EH (cell line): ENCODE measurements at regions not wholly inside any gene's neighbourhood (a gene's known extent, or its start where the extent isn't known, plus 50 kb on each side); places are given as distances from the start of the nearest gene placed in this dataset.
A peak's percentile ranks its signal among the peaks of the same experiment; 100 is the strongest.

Experiments
- DNase-seq: peaks from one replicate; pipeline ENCODE4 v3.0.0-alpha.2; 2015; ENCODE audit warnings: low read depth

DNA sequence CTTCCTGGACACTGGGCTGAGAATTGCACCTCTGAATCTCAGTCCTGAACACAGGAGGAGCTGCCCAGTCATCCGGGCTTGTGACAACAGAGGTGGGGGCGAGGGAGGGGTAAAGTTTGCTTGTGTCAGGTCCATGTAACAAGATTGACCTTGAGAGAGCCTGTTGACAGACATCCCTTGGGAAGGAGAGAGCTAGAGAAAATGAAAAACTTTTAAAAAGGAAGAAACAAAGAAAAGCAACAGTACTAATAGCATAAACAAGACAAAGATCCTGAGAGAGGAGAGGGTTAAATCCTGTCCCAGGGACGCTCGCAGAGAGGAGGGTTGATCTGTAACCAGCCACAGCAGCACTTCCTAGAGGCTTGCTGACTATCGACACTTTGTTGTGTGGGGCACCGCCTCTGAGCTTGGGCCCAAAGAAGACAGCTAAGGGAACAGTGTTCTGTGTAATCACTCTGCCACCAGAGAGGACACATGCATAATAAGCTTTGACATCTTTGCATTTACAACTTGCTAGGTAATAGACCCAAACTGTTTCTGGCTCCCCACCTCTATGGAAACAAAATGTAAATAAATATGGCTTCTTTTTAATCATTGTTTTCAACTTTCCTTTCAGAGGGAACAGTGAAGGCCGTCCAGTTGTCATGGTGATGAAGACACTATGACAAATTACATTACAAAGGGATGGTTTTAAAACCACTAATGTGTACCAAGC is 363.7 kb downstream of the CSNK1G3 start:
- no peak for DNase-seq

DNA sequence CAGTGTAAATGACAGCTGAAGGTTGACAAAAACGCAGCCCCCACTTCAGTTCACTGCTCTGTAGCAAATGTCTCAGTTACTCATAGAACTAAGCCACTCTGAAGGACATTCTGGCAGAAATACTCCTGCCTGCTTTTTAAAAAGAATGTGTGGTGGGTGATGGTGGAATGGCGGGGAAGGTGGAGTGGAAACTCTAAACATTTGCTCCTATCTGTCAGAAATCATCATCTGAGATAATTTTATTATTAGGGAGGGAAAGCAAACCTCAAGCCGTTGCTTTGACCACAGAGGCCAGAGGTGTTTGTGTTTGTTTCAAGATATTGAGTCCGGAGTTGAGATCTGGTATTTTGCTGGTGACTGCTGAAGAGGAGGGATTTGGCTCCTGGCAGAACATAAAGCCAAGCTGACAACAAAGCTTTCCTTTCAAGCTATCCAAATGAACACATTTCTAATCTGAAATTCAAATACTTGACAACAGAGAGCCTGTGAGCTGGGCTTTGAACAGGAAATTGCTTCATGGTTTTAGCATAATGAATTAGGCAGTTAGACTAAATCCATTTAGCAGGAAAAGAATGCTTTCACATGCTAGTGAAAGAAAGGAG is 362.7 kb downstream of the CSNK1G3 start:
- DNase-seq, result peak; percentile 6

DNA sequence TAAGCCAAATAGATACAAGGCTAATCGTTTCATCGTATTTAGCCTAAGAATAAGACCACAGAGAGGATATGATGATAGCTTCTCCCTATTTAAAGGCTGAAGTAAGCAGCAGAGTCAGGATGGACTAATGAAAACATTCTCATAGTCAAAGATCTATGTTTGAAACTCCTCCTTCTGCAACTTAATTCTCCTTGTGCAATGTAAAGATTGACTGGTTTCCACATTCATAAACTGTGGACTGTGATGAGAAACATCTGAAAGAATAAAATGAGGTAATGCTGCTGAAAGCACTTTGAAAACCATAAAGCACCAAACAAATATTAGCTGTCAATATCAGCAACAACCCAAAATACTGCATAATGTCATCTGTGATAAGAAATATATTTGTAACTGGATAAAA is 361.9 kb downstream of the CSNK1G3 start:
- no peak for DNase-seq

DNA sequence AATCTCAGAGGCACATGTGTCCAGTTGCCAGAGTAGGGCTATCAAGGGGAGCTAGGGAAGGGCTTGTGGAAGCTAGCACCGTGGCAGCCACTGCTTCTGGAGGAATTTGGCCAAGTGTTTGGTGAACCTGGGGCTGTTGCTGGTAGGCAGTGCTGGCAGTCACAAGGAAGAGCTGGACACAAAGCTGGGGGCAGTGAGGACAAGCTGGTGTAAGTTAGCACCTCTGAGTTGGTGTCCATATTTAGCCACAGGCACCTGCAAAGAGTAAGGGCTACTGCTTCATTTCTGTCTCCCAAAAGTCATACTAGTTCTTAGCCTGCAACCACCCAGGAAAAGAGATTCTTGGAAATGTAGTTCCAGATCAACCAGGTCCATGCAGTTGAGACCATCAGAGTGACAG is 359.4 kb downstream of the CSNK1G3 start:
- DNase-seq, result no peak

DNA sequence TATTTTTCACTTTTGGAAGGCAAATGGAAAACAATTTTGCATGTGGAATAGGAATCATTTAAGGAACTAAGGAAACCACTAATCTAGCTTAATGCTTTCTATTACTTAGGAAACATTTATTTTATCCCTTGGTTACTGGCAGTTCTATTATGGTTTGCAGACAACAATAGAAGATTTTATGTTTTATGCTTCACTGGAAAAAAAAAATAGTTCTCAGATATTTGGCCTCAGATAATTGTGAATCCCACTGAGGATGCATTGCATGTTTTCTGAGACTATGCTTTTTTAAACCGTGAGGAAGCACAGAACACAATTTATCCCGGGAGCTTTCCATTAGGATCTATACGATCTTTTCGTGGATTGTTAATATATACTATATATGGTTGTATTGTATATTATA is 356.9 kb downstream of the CSNK1G3 start:
- no peak for DNase-seq

DNA sequence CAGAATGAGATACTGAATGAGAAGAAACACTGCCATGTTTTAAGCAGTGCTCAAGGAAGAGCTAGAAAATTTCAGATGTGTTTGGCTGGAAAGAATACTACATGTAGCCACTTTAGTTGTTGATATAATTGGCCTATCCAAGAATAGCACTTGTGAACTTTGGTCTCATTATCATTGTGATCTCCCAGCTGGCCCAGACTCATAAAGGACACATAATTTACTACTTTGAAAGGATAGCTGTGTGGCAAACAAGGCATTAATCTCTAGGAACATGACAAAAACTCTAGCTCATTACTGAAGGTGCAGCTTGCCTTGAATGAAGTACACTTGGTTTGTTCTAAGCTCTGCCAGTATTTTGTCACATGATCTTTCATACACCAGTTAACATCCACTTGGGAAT is 356.3 kb downstream of the CSNK1G3 start:
- DNase-seq, result no peak

DNA sequence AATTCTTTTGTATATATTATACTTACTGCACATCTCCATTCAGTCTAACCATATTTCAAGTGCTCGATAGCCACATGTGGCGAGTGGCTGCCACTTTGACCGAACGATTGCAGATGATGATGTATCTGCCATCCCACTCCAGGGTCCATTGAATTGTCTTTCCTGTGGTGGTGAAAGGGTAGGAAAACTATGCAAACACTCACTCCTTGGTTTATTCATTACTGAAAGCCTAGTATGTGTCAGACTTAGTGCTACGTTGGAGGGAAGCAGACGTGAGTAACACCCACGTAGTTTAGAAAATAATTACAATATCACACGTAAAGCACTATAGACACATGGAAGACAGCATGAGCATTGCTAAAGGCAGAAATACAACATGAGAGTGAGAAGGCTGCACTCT is 353.7 kb downstream of the CSNK1G3 start:
- DNase-seq, result no peak

DNA sequence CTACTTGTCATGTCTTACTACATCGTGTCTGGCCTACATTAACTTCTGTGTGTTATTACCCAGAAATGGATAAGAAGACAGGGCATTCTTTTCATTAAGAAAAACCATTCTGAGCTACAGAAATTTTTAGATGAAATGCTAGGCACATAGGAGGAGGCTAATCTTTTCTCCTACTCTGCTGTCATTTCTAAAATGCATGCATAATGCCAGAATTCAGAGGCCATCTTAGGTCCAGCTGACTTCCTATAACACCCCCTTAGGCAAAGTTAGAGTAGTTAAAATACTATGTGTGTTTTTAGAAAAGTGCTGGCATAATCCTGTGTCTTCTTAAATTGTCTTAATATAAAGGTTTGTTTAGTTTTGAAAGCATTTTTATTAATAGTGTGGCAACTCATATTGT is 352.6 kb downstream of the CSNK1G3 start:
- no peak for DNase-seq

DNA sequence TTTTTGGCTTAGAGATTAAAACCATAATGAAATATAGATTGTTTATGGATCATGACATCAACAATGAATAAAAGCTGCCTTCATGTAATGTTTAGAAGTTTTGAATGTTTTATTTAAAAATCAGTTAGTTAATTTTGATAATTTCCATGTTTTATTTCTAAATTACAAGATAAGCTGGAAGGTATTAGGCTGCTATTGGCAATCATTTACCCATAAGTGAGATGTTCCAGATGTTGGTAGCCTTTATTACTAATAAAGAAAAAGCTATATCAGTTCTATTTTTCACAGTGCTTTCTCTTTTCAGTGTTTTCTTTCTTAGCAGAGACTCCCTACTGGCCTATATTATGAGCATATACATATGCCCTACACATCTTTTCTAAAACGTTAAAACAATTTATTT is 347.0 kb downstream of the CSNK1G3 start:
- DNase-seq, result no peak

DNA sequence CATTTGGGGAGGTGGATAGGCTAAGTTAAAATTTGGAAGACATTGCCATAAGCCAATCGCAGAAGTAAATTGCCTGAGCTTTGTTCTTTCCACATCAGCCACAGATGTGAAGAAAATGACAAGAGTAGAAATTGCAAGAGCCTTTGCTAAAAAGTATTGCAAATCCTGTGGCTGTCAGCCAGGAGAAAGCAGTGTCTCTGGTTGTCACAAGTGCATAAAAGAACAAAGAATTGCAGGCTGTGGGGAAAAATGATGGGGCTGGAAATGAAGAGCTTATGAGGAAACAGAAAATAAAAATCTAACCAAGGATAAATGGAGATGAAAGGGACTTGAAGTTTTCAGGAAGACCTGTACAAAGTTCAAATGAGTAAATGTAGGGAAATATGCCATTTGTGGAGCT is 344.8 kb downstream of the CSNK1G3 start:
- no peak for DNase-seq

DNA sequence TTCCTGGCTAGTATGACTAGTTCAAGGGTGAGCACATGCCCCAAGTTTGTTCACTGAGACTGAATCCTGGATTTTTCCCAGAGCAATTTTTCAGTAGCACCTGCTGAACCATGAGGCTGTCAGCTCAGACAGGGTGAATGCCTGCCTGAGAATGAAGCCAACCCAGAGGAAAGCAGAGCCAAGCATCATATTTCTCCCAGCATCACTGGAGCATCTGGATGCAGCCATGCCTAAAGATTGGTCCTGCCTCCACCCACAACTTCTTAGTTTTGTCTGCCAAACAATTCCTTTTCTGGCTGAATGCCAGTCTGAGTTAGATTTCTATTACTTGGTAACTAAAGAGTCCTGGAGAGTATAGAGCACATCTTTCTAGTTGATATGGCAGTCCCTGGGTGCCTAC is 343.6 kb downstream of the CSNK1G3 start:
- no peak for DNase-seq

DNA sequence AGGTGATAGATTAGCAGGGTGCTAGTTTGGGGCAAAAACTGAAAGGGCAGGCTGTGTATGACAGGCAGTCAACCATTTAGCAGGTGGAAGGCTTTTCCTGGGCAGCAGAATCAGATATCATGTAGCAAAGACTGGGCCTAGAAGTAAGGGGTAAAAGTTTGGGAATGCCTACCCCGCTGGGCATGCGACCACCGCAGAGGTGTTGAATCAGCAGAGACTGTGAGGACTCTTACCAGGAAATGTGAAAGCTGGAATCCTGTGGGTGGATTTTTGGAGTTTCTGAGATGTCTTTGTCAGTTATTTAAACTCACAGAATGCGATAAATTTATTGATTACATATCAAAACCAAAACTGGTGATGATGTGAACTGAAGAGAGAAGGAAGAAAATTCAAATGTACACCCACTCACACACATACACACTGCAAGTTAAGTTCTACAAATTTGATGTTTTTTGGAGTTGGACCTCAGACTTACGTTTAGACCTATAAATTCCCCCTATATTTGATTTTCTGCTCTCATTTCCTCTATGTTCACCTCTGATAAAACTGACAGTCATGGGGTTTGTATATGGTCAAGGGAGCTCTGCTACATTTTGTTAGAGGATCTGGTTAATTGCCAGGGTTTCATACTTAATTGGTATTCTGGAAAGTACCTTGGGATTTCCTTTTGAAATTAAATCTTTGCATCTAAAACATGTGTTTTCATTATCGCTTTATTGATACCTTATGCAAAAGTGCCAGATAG is 333.6 kb downstream of the CSNK1G3 start:
- DNase-seq, result no peak

DNA sequence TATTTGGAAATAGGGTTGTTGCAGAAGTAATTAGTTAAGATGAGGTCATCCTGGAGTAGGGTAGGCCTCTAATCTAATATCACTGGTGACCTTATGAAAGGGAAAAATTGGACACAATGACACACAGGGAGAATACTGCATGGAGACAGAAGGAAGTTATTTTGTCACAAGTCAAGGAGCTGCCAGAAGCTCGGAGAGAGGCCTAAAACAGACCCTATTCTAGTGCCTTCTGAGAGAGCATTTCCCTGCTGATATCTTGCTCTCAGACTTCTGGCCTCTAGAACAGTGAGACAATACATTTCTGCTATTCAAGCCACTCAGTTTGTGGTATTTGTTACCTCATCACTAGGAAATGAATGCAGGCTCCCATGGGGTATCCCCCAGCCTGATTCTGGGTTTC is 332.9 kb downstream of the CSNK1G3 start:
- DNase-seq, result peak; percentile 15

DNA sequence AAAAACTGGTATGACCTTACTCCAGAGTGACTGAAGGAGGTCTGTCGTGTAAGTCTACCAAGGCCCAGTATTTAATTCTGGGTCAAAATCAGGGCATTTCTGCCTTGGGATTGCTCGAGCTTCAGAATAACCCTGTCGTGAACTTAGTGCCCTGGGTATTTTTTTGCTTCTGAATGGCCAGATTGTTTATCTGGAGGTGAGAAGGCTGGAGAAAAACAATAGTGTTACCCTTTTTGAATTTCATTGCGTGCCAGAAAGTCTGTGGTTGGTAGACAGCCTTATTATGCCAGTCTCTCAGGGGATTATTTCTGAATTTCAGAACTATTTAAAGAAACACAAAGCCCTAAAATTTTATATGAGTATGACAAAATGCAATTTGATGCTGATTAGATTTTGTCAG is 323.4 kb downstream of the CSNK1G3 start:
- no peak for DNase-seq

DNA sequence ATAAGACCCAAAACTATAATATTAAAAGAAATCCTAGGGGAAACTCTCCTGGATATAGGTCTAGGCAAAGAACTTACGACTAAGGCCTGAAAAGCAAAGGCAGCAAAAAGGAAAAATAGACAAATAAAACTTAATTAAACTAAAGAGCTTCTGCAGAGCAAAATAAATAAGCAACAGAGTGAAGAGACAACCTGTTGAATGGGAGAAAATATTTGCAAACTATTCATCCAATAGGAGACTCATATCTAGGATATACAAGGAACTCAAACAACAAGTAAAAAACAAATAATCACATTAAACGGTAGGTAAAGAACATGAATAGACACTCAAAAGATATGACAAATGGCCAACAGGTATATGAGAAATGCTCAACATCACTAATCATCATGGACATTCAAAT is 318.6 kb downstream of the CSNK1G3 start:
- DNase-seq, result no peak

DNA sequence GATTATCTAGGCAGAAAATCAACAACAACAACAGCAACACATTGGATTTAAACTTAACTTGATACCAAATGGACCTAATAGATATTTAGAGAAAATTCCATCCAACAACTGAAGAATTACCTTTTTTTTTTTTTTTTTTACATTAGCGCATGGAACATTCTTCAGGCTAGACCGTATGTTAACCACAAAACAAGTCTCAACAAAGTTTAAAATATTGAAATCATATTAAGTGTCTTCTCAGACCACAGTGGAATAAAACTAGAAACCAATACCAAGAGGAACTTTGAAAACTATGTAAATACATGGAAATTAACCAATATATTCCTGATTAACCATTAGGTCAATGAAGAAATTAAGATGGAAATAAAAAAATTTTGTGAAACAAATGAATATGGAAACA is 315.8 kb downstream of the CSNK1G3 start:
- no peak for DNase-seq

DNA sequence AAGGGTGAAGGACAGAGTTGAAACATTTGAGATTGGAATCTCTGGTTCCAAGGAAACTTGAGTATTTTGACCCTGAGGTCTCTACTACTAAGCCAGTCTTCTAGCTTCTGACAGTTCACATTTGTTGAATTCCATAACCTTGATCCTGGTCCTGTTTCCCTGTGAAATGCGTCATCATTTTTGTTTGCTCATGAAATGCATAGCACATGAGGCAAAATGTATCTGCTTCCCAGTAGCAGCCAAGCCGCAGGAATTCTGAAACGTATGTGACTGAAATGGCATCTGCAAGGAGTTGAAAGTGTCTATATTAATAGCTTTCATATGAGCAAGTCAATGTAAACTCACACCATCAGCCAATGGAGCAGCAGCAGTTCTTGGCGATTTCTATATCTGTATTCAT is 307.9 kb downstream of the CSNK1G3 start:
- peak; percentile 94 for DNase-seq

DNA sequence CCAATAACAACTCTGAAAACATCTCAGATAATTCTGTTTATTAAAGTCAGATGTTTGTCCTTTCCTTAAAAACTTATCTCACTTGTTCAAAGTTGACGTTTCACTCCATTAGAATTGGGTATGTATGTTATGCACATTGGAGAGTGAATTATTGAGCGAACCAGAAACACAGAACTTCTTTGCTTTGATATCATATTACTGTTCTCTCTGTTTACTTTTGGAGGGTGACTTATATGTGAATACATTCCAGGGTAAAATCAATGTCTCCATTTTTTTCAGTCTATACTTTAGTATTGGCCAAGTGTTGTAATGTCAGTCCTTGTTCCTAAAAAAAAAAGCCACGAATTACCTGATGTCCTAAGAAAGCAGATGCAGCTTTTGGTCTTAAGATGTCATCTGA is 307.4 kb downstream of the CSNK1G3 start:
- no peak for DNase-seq

DNA sequence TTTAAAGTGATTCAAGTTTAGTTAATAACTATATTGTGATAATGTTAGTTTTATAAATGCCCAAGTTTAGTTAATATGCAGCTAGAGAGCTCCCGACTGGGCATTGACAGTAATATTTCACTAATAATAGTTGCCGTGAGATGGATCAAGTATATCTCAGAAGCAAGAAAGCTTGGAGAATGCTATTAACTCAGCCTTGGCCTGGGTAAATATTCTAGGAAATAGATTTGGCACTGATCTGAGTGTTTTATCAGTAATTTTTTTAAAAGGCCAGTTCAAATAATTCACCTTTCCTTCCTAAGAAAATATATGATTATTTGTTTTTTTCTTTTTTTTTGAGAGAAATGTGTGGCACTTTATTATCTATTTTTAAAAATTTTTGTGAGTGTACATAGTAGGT is 305.3 kb downstream of the CSNK1G3 start:
- no peak for DNase-seq

DNA sequence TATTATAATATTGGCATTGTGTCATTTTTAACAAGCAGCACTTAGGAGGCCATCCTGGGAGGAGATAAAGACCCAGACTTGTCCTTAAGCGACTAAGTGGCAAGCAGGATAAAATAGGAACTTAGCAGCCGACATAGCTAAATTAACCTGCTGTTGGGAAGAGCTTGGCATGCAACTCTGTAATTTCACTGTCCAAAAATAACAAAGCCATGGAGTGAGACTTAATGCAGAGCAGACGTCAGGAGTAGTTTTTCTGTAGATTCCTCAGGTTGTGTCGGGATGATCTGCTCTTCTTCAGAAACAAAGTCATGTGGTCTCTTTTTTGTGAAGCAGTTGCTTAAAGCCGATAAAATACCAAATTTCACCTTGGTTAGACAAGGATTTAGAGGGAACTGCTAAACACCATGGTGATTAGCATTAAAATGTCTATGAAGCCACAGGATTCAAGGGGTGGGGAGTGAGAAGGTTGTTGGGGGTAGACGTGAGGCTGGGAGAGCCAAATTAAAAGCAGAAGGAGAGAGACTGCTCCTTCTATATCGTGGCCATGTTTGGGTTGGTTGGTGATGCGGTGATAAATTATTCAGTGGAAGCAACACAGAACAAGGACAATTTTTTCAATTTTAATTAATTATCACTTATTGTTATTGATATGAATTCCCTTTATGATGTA is 303.0 kb downstream of the CSNK1G3 start:
- DNase-seq, result peak; percentile 68

DNA sequence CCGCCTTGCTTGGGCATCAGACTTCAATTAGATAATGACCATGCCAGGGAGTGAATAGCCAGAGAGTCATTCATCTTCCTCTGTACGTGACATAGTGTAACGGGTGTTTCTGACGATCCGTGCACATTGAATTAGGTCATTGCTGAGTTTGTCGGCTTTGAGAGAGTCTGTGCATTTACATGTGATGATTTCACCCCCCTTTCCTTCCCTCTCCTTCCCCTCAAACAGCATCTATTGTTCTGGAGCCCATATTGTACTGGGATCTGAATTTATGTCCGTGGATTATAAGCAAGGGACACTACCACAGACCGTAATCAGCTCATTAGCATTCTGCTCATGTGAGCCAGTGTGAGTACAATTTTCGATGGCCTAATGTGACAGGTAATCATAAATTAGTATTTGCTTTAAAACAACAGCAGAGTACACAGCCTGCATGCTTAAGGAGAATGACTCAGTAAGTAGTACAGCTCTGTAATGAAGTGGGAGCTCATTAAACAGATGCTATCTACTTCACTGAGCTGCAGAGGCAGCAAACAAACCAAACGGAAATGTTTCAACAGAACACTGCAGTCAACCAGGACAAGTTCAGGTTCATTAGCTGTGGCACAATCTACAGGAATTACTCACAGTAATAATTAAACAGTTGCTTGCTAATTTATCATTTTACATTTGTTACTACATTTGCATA is 302.1 kb downstream of the CSNK1G3 start:
- peak; percentile 83 for DNase-seq

DNA sequence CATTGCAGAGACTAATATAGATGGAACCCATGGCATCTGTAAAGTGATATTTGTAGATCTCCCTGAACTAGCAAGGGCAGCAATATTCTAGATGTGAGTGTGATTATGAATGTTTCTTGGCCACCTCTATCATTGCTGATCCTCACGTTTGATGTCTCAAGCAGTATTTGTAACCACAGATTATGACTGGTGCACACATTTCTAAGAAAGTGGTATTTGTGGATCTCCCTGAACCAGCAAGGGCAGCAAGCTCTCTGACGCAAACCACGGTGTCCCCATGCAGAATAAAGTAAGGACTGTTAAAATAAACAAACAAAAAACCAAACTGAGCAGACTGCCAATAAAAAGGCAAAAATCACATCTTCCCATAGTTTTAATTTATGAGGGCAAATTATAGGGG is 301.3 kb downstream of the CSNK1G3 start:
- peak; percentile 50 for DNase-seq
